T-cell (primary cell): ENCODE measurements at regions not wholly inside any gene's neighbourhood (a gene's known extent, or its start where the extent isn't known, plus 50 kb on each side); places are given as distances from the start of the nearest gene placed in this dataset.

ENCODE experiments used
- ATAC-seq, 4 experiments: fragments of 200-7000 bp in 3 of 4; fragments of 150-1000 bp in 1 of 4; cut with Tn5 transposase; replicated peaks in 1 of 4; 1 replicate in 3 of 4; 2 replicates in 1 of 4; pipeline ENCODE4 v1.10.0; 2021; ENCODE audit warnings: moderate library complexity in 3 of 4, mild to moderate bottlenecking in 2 of 4, moderate number of reproducible peaks in 1 of 4
- CTCF ChIA-PET, 2 donors: fragments of 300-600 bp; sonication (Branson Sonifier 250); formaldehyde crosslinking; loops; one replicate each; lab custom pipeline; 2022; ENCODE audit warnings: antibody characterized with exemption in 2 of 2; lab: Charles Lee
- POLR2A ChIA-PET, 2 donors: fragments of 300-600 bp; sonication (Branson Sonifier 250); formaldehyde crosslinking; loops; one replicate each; lab custom pipeline; 2022; ENCODE audit warnings: antibody characterized with exemption in 2 of 2; lab: Charles Lee
- DNase-seq, 35 experiments: peaks; one replicate each; pipeline versions ENCODE4 v3.0.0 to v3.0.0-alpha.2; 2013 to 2023
- H3K27ac ChIP-seq: one replicate; pipeline ENCODE4 v1.5.1; 2013; ENCODE audit warnings: low read length
- H3K27me3 ChIP-seq, 2 experiments: replicated peaks in 1 of 2; 1 replicate in 1 of 2; 2 replicates in 1 of 2; pipeline versions ENCODE4 v1.6.1 to v1.7.0; 2013; ENCODE audit warnings: low read length in 1 of 2, mixed read lengths in 1 of 2; ENCODE audit not compliant: control insufficient read depth in 2 of 2, insufficient read depth in 2 of 2; ENCODE audit errors: extremely low read depth in 1 of 2
- H3K36me3 ChIP-seq, 2 donors: 1 replicate in 1 of 2; 2 replicates in 1 of 2; pipeline versions ENCODE4 v1.6.1 to v1.7.0; 2013; ENCODE audit warnings: low read length in 1 of 2; ENCODE audit not compliant: control insufficient read depth in 2 of 2, insufficient read depth in 1 of 2; ENCODE audit errors: extremely low read depth in 1 of 2
- H3K4me1 ChIP-seq, 2 experiments: 1 replicate in 1 of 2; 2 replicates in 1 of 2; pipeline versions ENCODE4 v1.6.1 to v1.7.0; 2013; ENCODE audit warnings: low read length in 2 of 2, mixed read lengths in 1 of 2; ENCODE audit not compliant: insufficient read depth in 2 of 2, control insufficient read depth in 1 of 2; ENCODE audit errors: extremely low read depth in 1 of 2
- H3K4me3 ChIP-seq, 2 donors: 1 replicate in 1 of 2; 2 replicates in 1 of 2; pipeline versions ENCODE4 v1.5.1 to v1.7.0; 2013; ENCODE audit warnings: mild to moderate bottlenecking in 2 of 2, low read length in 1 of 2, moderate library complexity in 1 of 2; ENCODE audit not compliant: control insufficient read depth in 1 of 2; ENCODE audit errors: extremely low read depth in 1 of 2
- H3K9me3 ChIP-seq: 2 replicates; pipeline ENCODE4 v1.7.0; 2013
- H3K27ac Mint-ChIP-seq, 2 donors: one replicate each; pipeline ENCODE4 v1.8.0; 2020 to 2021; ENCODE audit warnings: mild to moderate bottlenecking in 2 of 2, mixed read lengths in 2 of 2
- H3K27me3 Mint-ChIP-seq, 2 donors: one replicate each; pipeline ENCODE4 v1.8.0; 2021 to 2022; ENCODE audit warnings: mixed read lengths in 2 of 2
- H3K36me3 Mint-ChIP-seq: one replicate; pipeline ENCODE4 v1.8.0; 2021; ENCODE audit warnings: mixed read lengths
- H3K4me1 Mint-ChIP-seq, 3 donors: one replicate each; pipeline ENCODE4 v1.8.0; 2020 to 2022; ENCODE audit warnings: mixed read lengths in 3 of 3, mild to moderate bottlenecking in 1 of 3
- H3K4me3 Mint-ChIP-seq, 3 donors: one replicate each; pipeline ENCODE4 v1.8.0; 2020 to 2022; ENCODE audit warnings: mild to moderate bottlenecking in 3 of 3, mixed read lengths in 3 of 3, moderate library complexity in 3 of 3
- H3K9me3 Mint-ChIP-seq, 3 donors: one replicate each; pipeline ENCODE4 v1.8.0; 2020 to 2022; ENCODE audit warnings: mixed read lengths in 3 of 3
- WGBS: methylation state at CpG from one replicate; pipeline ENCODE4 v1.1.5; 2013; ENCODE audit warnings: missing lambda C conversion rate; ENCODE audit not compliant: insufficient coverage; 5-methylcytosine and 5-hydroxymethylcytosine counted together

- Mint-ChIP-seq H3K4me3 (no peak overlapping the region), H3K36me3 (no peaks in the 10 kb centered on the region), H3K9me3 (no peaks in the 10 kb centered on the region), H3K4me1 (peaks cover 9 to 10% (median 9%) of the 10 kb centered on the region in 3 donors), H3K27me3 (peaks cover 21 to 23% of the 10 kb centered on the region in 2 donors), H3K27ac (no peak overlapping the region)
- Histone ChIP-seq H3K36me3 (no peaks in the 10 kb centered on the region), H3K27me3 (peaks cover 0 to 29% of the 10 kb centered on the region in 2 experiments), H3K4me3 (no peak overlapping the region), H3K9me3 (no peaks in the 10 kb centered on the region), H3K27ac (no peak overlapping the region), H3K4me1 (no peaks in the 10 kb centered on the region)
- no CpG with 5 or more reads among the region's 1 CpG for WGBS
- POLR2A ChIA-PET: no interaction called here
- ATAC-seq (no peak), DNase-seq (no peak)
- CTCF ChIA-PET: no interaction called here
Observed at GRCh38 chr17:27983853-27984252, 58.6 kb upstream of the NLK start.

DNA sequence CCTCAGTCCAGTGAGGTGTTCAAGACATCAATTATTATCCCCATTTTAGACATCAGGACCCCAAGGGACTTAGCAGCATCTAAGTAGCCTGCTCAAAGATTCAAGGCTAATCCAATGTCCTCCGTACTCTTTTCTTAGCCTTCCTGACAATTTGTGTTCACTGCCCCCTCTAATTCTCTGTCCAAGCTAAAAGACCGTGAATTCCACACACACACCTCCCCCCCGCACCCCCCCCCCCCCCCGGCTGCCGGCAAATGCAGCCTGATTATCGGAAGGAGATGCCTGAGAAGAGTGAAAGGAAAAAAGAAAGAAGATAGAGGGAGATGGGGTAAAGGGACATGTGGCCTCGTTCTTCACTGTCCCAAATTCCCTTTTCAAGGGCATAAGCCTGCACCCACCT, 58.1 kb upstream of the NLK start:
- Mint-ChIP-seq H3K4me1 (peaks cover 9 to 10% (median 9%) of the 10 kb centered on the region in 3 donors), H3K9me3 (no peaks in the 10 kb centered on the region), H3K27ac (no peak overlapping the region), H3K4me3 (no peak overlapping the region), H3K36me3 (no peaks in the 10 kb centered on the region), H3K27me3 (peaks cover 16 to 21% of the 10 kb centered on the region in 2 donors)
- 86% methylated on average over 1 of the region's 7 CpGs for WGBS
- Histone ChIP-seq H3K27ac (no peak overlapping the region), H3K36me3 (no peaks in the 10 kb centered on the region), H3K4me3 (no peak overlapping the region), H3K9me3 (no peaks in the 10 kb centered on the region), H3K4me1 (no peaks in the 10 kb centered on the region), H3K27me3 (peaks cover 0 to 32% of the 10 kb centered on the region in 2 experiments)
- CTCF ChIA-PET: no interaction called here
- DNase-seq: no peak
- ATAC-seq: no peak
- POLR2A ChIA-PET: no interaction called here

DNA sequence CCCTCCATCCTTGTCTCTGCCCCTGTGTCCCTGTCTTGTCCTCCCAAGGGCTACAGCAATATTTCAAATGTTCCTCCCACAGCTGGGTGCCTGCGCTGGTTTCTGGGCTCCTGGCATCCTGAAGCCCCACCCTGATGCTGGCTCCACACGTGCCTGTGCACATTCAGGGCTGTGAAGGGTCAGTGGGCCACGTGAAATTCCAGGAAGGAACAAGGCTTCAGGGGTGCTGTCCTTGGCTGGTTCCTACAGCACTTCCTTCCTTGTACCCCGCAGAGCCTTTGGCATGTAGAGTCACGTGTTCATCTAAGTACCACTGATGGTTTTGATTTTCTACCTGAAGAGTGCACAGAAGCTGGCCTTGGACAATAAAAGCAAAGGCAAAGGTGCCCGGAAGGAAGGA, 57.7 kb upstream of the NLK start:
- Mint-ChIP-seq H3K4me3 (no peak overlapping the region), H3K27me3 (peaks cover 16 to 20% of the 10 kb centered on the region in 2 donors), H3K4me1 (peaks cover 9 to 10% (median 9%) of the 10 kb centered on the region in 3 donors), H3K27ac (no peak overlapping the region), H3K36me3 (no peaks in the 10 kb centered on the region), H3K9me3 (no peaks in the 10 kb centered on the region)
- ATAC-seq (no peak), DNase-seq (no peak)
- Histone ChIP-seq H3K4me1 (no peaks in the 10 kb centered on the region), H3K27ac (no peak overlapping the region), H3K27me3 (peaks cover 0 to 32% of the 10 kb centered on the region in 2 experiments), H3K9me3 (no peaks in the 10 kb centered on the region), H3K4me3 (no peak overlapping the region), H3K36me3 (no peaks in the 10 kb centered on the region)
- POLR2A ChIA-PET: no interaction called here
- CTCF ChIA-PET: no interaction called here
- 37% methylated on average over 3 of the region's 6 CpGs for WGBS

- Mint-ChIP-seq H3K27ac (no peak overlapping the region), H3K4me1 (peaks cover 9 to 10% (median 9%) of the 10 kb centered on the region in 3 donors), H3K27me3 (peaks cover 16% of the 10 kb centered on the region in 2 donors), H3K4me3 (no peak overlapping the region), H3K9me3 (no peaks in the 10 kb centered on the region), H3K36me3 (no peaks in the 10 kb centered on the region)
- ATAC-seq (no peak), DNase-seq (no peak)
- ChIA-PET POLR2A (no interaction called here), CTCF (no interaction called here)
- Histone ChIP-seq H3K4me1 (no peaks in the 10 kb centered on the region), H3K27me3 (peaks cover 0 to 29% of the 10 kb centered on the region in 2 experiments), H3K36me3 (no peaks in the 10 kb centered on the region), H3K27ac (no peak overlapping the region), H3K9me3 (no peaks in the 10 kb centered on the region), H3K4me3 (no peak overlapping the region)
- 16% methylated on average over 4 of the region's 7 CpGs for WGBS
Observed at GRCh38 chr17:27985306-27985705, 57.2 kb upstream of the NLK start.

GRCh38 chr17:27985736-27986399, 56.6 kb upstream of the NLK start:
- H3K4me3 ChIP-seq: no peak overlapping the region
- WGBS: no CpG with 5 or more reads among the region's 3 CpGs

GRCh38 chr17:27986805-27987684, 55.4 kb upstream of the NLK start:
- WGBS: 80% methylated on average over 6 of the region's 9 CpGs
- no peaks in the 10 kb centered on the region for H3K36me3 Mint-ChIP-seq

More at GRCh38 chr17:27985736-27986399, 56.6 kb upstream of the NLK start:
- Mint-ChIP-seq H3K36me3 (no peaks in the 10 kb centered on the region), H3K9me3 (no peaks in the 10 kb centered on the region), H3K27ac (no peak overlapping the region), H3K4me1 (peaks cover 9 to 10% (median 9%) of the 10 kb centered on the region in 3 donors), H3K4me3 (no peak overlapping the region), H3K27me3 (peaks cover 15 to 16% of the 10 kb centered on the region in 2 donors)
- no peak overlapping the region for H3K27ac ChIP-seq
- ATAC-seq (no peak), DNase-seq (no peak)
- peaks cover 0 to 26% of the 10 kb centered on the region in 2 experiments for H3K27me3 ChIP-seq
- no peaks in the 10 kb centered on the region for H3K4me1 ChIP-seq
- POLR2A ChIA-PET: no interaction called here
- CTCF ChIA-PET: no interaction called here
- H3K36me3 ChIP-seq: no peaks in the 10 kb centered on the region
- no peaks in the 10 kb centered on the region for H3K9me3 ChIP-seq

More at GRCh38 chr17:27986805-27987684, 55.4 kb upstream of the NLK start:
- ChIA-PET CTCF (no interaction called here), POLR2A (no interaction called here)
- DNase-seq (no peak), ATAC-seq (no peak)
- Mint-ChIP-seq H3K9me3 (no peaks in the 10 kb centered on the region), H3K4me1 (peaks cover 9 to 10% (median 9%) of the 10 kb centered on the region in 3 donors), H3K4me3 (no peak overlapping the region), H3K27ac (no peak overlapping the region), H3K27me3 (peaks cover 16% of the 10 kb centered on the region in 2 donors)
- Histone ChIP-seq H3K27ac (no peak overlapping the region), H3K27me3 (peaks cover 0 to 26% of the 10 kb centered on the region in 2 experiments), H3K4me3 (no peak overlapping the region), H3K9me3 (no peaks in the 10 kb centered on the region), H3K36me3 (no peaks in the 10 kb centered on the region), H3K4me1 (no peaks in the 10 kb centered on the region)
